Body of pancreas (tissue), 4 donors: ENCODE measurements at regions not wholly inside any gene's neighbourhood (a gene's known extent, or its start where the extent isn't known, plus 50 kb on each side); places are given as distances from the start of the nearest gene placed in this dataset.

Experiments used
- CTCF ChIP-seq, 7 experiments: fragments of 450-650 bp in 4 of 7; fragments of 200-600 bp in 3 of 7; sonication (generic) in 3 of 7; IDR thresholded peaks; one replicate each; pipeline ENCODE4 v1.5.1; 2016 to 2019; ENCODE audit warnings: antibody characterized with exemption in 7 of 7
- POLR2A ChIP-seq, 3 donors: fragments of 450-650 bp; IDR thresholded peaks; one replicate each; pipeline ENCODE4 v1.6.1; 2016; ENCODE audit warnings: antibody characterized with exemption in 3 of 3, mild to moderate bottlenecking in 2 of 3

- TF ChIP-seq CTCF (IDR thresholded peaks at IDR 0.05) (no peak), POLR2A (IDR thresholded peaks at IDR 0.05) (no peak)
These were observed 54.1 kb upstream of the SLC38A11 start for GRCh38 chr2:165009466-165009865.
